ENCODE measurements at regions not wholly inside any gene's neighbourhood (a gene's known extent, or its start where the extent isn't known, plus 50 kb on each side); places are given as distances from the start of the nearest gene placed in this dataset.

DNA sequence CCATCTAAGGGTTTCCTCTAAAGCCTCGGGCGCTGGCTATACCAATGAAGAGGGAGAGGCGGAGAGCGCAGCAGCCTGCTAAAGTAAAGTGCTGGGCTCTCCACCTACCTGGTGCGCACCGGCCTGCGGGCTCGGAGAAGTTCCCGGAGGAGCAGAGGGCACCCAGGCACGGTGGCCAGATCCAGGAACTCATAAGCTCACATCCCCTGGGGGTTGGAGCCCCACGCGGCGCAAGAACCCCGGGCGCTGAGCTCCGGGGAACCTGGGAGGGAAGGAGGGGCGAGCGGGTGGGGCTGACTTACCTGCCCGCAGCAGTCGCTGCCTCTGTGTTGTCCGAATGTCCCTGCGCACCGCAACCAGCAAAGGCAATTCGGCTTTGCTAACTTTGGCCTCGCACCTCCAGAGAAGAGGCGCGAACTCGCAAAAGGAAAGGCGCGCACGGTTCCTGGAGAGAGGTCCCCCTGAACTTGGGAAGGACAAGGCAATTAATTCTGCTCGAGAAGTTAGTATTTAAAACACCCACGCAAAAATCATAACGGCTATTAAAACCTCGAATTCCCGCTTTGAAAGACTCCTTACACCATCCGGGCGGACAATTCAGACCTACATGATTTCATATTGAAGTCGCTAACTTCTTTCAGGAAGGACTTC, 127.6 kb upstream of the C11orf58 start:
- no peak for TF ChIP-seq CTCF (conservative IDR thresholded peaks at IDR 0.05; ENCODE audit: low read depth, low read length)

GRCh38 chr11:16610213-16610737, 128.2 kb upstream of the C11orf58 start:
- H3K4me3 ChIP-seq (ENCODE audit: low read depth, low read length), result no peak overlapping the region
- no peak for DNase-seq (ENCODE audit: low read depth)
- no peak for TF ChIP-seq CTCF (conservative IDR thresholded peaks at IDR 0.05; ENCODE audit: low read depth, low read length)

More for the DNA sequence above, 127.6 kb upstream of the C11orf58 start:
- H3K4me3 ChIP-seq (ENCODE audit: low read depth, low read length), result no peak overlapping the region
- DNase-seq (ENCODE audit: low read depth), result no peak

DNA sequence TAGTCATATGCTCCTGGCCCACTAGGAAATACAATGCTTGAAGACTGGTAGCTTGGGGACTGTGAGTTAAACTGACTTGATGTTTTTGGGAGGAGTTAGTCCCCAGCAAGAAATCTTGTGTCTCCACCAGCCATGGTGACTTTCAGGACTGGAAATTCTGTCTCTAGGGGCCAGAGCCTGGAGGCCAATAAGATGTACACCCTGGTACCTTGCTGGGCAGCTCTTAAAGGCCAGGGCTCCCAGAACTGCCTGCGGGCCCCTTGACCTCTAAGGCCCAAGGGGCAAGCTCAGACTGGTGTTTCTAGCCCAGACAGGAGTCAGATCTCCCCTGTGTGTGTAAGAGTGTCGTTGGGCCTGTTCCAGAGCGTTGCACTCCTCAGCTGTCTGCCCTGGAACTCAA, 128.7 kb upstream of the C11orf58 start:
- TF ChIP-seq CTCF (conservative IDR thresholded peaks at IDR 0.05; ENCODE audit: low read depth, low read length), result no peak
- no peak overlapping the region for H3K4me3 ChIP-seq (ENCODE audit: low read depth, low read length)
- DNase-seq (ENCODE audit: low read depth), result no peak

DNA sequence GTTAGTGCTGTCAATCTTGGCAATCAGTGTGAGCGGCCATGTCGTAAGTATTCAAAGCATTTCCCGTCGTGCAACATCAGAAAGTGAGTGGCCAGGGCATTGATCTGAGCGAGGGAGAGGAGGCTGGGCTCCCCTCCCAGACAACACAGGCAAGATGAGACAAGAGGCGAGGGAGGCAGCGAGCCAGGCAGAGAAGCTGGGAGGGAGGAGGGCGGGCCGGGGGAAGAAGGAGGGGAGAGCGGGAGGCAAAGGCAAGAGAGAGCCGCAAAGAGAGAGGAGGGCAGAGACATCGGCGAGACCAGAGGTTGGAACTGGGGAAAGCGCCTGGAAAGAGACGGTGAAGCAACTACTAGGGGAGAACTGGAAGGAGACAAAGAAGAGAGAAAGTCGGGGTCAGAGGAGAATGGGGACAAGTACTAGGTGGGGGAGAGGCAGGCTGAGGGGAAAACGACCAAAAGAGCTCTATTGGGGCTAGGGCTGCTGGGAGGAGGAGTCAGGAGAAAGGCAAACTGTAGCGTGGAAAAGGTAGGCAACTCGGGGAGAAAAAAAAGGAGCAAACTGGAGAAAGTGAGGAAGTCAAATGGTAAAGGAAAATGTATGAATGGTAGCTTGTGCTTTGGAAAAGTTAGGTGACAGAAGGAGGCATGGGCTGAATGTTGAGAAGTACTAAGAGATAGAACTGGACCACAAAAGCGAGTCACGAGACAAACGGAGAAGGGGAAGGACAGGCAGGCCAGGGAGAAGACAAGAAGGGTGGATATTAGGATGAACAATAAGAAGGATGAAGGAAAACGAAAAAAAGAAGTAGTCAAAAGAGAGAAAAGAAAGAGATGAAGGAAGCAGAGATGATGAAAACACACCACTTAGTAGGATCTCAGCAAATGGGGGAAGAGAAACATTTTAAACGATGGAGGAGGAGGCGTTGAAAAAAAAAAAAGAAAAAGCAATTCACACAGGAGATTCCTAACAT, 130.5 kb upstream of the C11orf58 start:
- no peak for DNase-seq (ENCODE audit: low read depth)
- no peak for TF ChIP-seq CTCF (conservative IDR thresholded peaks at IDR 0.05; ENCODE audit: low read depth, low read length)
- H3K4me3 ChIP-seq (ENCODE audit: low read depth, low read length), result peak overlapping the region; percentile 74

- no peak for DNase-seq (ENCODE audit: low read depth)
- no peak for TF ChIP-seq CTCF (conservative IDR thresholded peaks at IDR 0.05; ENCODE audit: low read depth, low read length)
- peak overlapping the region; percentile 74 for H3K4me3 ChIP-seq (ENCODE audit: low read depth, low read length)
Observed at GRCh38 chr11:16606784-16607674, 131.4 kb upstream of the C11orf58 start.
